ENCODE measurements at regions not wholly inside any gene's neighbourhood (a gene's known extent, or its start where the extent isn't known, plus 50 kb on each side); places are given as distances from the start of the nearest gene placed in this dataset.

DNA sequence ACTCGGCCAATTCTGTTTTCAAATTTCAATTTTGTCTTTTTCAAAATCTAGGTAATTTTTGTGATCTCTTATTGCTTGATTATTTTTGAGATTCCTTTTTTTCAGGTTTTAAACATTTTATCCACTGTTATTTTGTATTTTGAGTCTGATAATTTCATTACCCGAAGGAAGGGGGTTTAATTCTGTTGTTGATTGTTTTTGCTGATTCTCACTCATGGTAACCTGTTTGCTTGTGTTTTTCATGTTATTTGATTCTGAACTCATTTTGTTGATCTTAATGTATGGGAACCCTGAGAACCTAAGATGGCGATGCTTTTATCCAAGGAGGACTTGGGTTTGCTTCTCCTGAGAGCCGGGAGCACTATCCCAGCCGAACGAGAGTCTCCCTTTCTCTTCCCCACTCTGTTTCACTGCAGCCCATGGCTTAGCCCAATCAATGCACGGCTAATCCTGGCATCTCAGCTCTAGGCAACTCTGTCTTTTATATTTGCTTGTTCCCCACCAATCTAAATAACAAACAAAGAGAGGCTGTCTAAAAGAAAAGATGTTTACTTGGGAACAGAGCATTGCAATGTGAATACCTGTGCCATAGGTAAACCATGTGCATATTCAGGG, 73.2 kb upstream of the ZCCHC2 start:
- TF ChIP-seq, protein P1, sequence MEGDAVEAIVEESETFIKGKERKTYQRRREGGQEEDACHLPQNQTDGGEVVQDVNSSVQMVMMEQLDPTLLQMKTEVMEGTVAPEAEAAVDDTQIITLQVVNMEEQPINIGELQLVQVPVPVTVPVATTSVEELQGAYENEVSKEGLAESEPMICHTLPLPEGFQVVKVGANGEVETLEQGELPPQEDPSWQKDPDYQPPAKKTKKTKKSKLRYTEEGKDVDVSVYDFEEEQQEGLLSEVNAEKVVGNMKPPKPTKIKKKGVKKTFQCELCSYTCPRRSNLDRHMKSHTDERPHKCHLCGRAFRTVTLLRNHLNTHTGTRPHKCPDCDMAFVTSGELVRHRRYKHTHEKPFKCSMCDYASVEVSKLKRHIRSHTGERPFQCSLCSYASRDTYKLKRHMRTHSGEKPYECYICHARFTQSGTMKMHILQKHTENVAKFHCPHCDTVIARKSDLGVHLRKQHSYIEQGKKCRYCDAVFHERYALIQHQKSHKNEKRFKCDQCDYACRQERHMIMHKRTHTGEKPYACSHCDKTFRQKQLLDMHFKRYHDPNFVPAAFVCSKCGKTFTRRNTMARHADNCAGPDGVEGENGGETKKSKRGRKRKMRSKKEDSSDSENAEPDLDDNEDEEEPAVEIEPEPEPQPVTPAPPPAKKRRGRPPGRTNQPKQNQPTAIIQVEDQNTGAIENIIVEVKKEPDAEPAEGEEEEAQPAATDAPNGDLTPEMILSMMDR (IDR thresholded peaks at IDR 0.05), result no peak
- TF ChIP-seq, protein P2, sequence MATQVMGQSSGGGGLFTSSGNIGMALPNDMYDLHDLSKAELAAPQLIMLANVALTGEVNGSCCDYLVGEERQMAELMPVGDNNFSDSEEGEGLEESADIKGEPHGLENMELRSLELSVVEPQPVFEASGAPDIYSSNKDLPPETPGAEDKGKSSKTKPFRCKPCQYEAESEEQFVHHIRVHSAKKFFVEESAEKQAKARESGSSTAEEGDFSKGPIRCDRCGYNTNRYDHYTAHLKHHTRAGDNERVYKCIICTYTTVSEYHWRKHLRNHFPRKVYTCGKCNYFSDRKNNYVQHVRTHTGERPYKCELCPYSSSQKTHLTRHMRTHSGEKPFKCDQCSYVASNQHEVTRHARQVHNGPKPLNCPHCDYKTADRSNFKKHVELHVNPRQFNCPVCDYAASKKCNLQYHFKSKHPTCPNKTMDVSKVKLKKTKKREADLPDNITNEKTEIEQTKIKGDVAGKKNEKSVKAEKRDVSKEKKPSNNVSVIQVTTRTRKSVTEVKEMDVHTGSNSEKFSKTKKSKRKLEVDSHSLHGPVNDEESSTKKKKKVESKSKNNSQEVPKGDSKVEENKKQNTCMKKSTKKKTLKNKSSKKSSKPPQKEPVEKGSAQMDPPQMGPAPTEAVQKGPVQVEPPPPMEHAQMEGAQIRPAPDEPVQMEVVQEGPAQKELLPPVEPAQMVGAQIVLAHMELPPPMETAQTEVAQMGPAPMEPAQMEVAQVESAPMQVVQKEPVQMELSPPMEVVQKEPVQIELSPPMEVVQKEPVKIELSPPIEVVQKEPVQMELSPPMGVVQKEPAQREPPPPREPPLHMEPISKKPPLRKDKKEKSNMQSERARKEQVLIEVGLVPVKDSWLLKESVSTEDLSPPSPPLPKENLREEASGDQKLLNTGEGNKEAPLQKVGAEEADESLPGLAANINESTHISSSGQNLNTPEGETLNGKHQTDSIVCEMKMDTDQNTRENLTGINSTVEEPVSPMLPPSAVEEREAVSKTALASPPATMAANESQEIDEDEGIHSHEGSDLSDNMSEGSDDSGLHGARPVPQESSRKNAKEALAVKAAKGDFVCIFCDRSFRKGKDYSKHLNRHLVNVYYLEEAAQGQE (IDR thresholded peaks at IDR 0.05; ENCODE audit: insufficient read depth in 1 of 2, low read depth in 2 of 2, low read length in 1 of 2), result no peak
